Fibroblast of lung (primary cell): ENCODE measurements at regions not wholly inside any gene's neighbourhood (a gene's known extent, or its start where the extent isn't known, plus 50 kb on each side); places are given as distances from the start of the nearest gene placed in this dataset.

Source experiments
- CTCF ChIP-seq, 2 donors: IDR thresholded peaks in 1 of 2; conservative IDR thresholded peaks in 1 of 2; 1 replicate in 1 of 2; 2 replicates in 1 of 2; pipeline ENCODE4 v1.5.1; 2011 to 2012; ENCODE audit warnings: low read length in 2 of 2, control low read depth in 1 of 2, inconsistent platforms in 1 of 2, low read depth in 1 of 2, mild to moderate bottlenecking in 1 of 2
- EZH2 ChIP-seq: IDR thresholded peaks from 2 replicates; pipeline ENCODE4 v1.5.1; 2012; ENCODE audit warnings: low read length, control low read depth, mild to moderate bottlenecking; ENCODE audit errors: missing control alignments

DNA sequence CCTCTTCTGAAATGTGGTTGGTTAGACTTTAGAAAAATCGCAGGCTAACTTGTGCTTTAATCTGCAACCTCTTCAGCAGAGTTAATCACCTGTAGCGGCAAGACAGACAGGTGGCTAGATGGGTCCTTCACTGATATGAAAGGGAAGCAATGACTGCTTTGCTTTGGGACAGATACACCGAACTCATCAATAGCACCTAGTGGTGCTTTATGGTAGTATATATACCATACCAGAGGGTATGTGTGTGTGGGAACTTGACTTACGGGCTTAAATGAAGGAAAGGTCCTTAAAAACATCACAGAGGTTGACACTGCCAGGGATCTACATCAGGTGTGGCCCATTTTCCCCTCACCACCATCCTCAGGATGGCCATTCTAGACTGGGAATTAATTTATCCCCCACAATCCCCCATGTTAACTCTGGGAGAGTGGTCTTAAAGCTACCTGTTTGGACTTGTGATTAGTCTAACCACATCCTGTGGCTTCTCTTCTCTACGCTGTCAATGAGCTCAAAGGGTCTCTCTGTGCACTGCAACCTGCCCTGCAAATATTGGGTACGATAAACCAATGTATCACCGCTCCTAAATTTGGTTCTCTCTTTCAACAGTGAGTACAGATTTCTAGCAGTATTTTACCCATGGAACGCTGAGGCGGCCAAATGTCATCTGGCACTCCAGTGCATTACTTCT lies 162.7 kb downstream of the SIPA1L2 start:
- TF ChIP-seq CTCF (conservative IDR thresholded peaks at IDR 0.05 in 1 of 2, IDR thresholded peaks at IDR 0.05 in 1 of 2; ENCODE audit: low read depth in 1 of 2, low read length in 2 of 2) = no peak
- no peak for TF ChIP-seq EZH2
